Lung (tissue), 11 donors: ENCODE measurements at regions not wholly inside any gene's neighbourhood (a gene's known extent, or its start where the extent isn't known, plus 50 kb on each side); places are given as distances from the start of the nearest gene placed in this dataset.

Experiments
- ATAC-seq: fragments of 200-7000 bp; cut with Tn5 transposase; one replicate; pipeline ENCODE4 v1.9.1; 2020; ENCODE audit warnings: moderate number of reproducible peaks; ENCODE audit not compliant: insufficient read depth, low FRiP score
- DNase-seq, 3 donors: peaks; one replicate each; pipeline ENCODE4 v3.0.0-alpha.2; 2013 to 2017
- H3K27ac ChIP-seq, 2 donors: one replicate each; pipeline ENCODE4 v1.5.1; 2013; ENCODE audit warnings: mild to moderate bottlenecking in 2 of 2, moderate library complexity in 2 of 2, control low read depth in 1 of 2, inconsistent platforms in 1 of 2, low read depth in 1 of 2, low read length in 1 of 2
- H3K27me3 ChIP-seq, 3 donors: one replicate each; pipeline ENCODE4 v1.5.1; 2013; ENCODE audit warnings: low read length in 2 of 3; ENCODE audit not compliant: control insufficient read depth in 3 of 3, insufficient read depth in 3 of 3
- H3K36me3 ChIP-seq, 4 donors: one replicate each; pipeline ENCODE4 v1.5.1; 2013; ENCODE audit warnings: low read length in 4 of 4, mild to moderate bottlenecking in 1 of 4, moderate library complexity in 1 of 4; ENCODE audit not compliant: control insufficient read depth in 4 of 4, insufficient read depth in 4 of 4
- H3K4me1 ChIP-seq, 5 donors: one replicate each; pipeline ENCODE4 v1.5.1; 2013; ENCODE audit warnings: low read length in 5 of 5, mild to moderate bottlenecking in 2 of 5, moderate library complexity in 1 of 5; ENCODE audit not compliant: control insufficient read depth in 5 of 5, insufficient read depth in 5 of 5
- H3K4me3 ChIP-seq: one replicate; pipeline ENCODE4 v1.5.1; 2013; ENCODE audit warnings: mild to moderate bottlenecking, control low read depth, moderate library complexity
- H3K9ac ChIP-seq, 2 donors: one replicate each; pipeline ENCODE4 v1.5.1; 2013; ENCODE audit warnings: low read length in 2 of 2, control low read depth in 1 of 2; ENCODE audit not compliant: insufficient read depth in 1 of 2
- H3K9me3 ChIP-seq, 4 donors: one replicate each; pipeline ENCODE4 v1.5.1; 2013; ENCODE audit warnings: low read length in 3 of 4, mild to moderate bottlenecking in 1 of 4, moderate library complexity in 1 of 4; ENCODE audit not compliant: control insufficient read depth in 4 of 4, insufficient read depth in 3 of 4
- CTCF ChIP-seq: IDR thresholded peaks from 2 replicates; pipeline ENCODE4 v1.5.1; 2012; ENCODE audit warnings: mild to moderate bottlenecking; ENCODE audit errors: control extremely low read depth, extremely low read depth
- WGBS, 2 donors: extraction: QIAGEN DNeasy Blood & Tissue Kit; methylation state at CpG; one replicate each; pipeline ENCODE4 v1.1.7; 2013; 5-methylcytosine and 5-hydroxymethylcytosine counted together
- donor health status: control.
- donor health status: control.
- donor health status: Bipolar disorder and iron deficiency.
- donor health status: healthy.
- donor health status: DM: yes; HTN: yes; CAD: no.

DNA sequence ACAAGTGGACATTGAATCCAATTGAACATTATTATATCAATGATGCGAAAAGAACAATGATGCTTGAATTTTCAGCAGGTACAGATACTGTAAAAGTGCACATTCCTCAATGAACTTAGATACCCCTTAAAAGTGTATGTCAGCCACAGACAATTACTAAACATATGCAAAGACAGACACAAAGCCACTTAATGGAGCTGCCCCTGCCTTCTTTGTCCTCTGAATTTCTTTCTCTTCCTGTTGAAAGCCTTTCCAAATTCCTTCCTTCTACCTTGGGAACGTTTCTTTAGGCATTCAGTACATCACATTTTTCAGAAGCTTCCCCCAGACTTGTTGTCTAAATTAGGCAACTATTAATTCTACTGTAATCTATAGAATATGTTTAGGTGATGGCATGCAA, 706.8 kb upstream of the MBL2 start:
- DNase-seq = no peak
- no peaks in the 10 kb centered on the region for H3K36me3 ChIP-seq
- H3K27me3 ChIP-seq = no peaks in the 10 kb centered on the region
- no peak overlapping the region for H3K27ac ChIP-seq
- no peak overlapping the region for H3K9ac ChIP-seq
- ATAC-seq = no peak
- no peak overlapping the region for H3K4me3 ChIP-seq
- WGBS, 2 donors = 55 to 71% methylated on average over 2 of the region's 2 CpGs
- H3K9me3 ChIP-seq = no peaks in the 10 kb centered on the region
- H3K4me1 ChIP-seq = no peaks in the 10 kb centered on the region
- no peak for TF ChIP-seq CTCF

- no peak overlapping the region for H3K27ac ChIP-seq
- ATAC-seq (no peak), DNase-seq (no peak)
- no peaks in the 10 kb centered on the region for H3K9me3 ChIP-seq
- H3K27me3 ChIP-seq = no peaks in the 10 kb centered on the region
- H3K36me3 ChIP-seq = no peaks in the 10 kb centered on the region
- TF ChIP-seq CTCF = no peak
- H3K9ac ChIP-seq = no peak overlapping the region
- H3K4me3 ChIP-seq = no peak overlapping the region
- 62 to 88% methylated on average over 1 of the region's 1 CpG for WGBS, 2 donors
- no peaks in the 10 kb centered on the region for H3K4me1 ChIP-seq
Observed at GRCh38 chr10:53477313-53477675, 704.7 kb upstream of the MBL2 start.

- Histone ChIP-seq H3K4me3 (no peak overlapping the region), H3K36me3 (no peaks in the 10 kb centered on the region), H3K9ac (no peak overlapping the region), H3K4me1 (no peaks in the 10 kb centered on the region), H3K27ac (no peak overlapping the region), H3K27me3 (no peaks in the 10 kb centered on the region), H3K9me3 (no peaks in the 10 kb centered on the region)
- ATAC-seq (no peak), DNase-seq (no peak)
- 73 to 77% methylated on average over 3 of the region's 3 CpGs for WGBS, 2 donors
- no peak for TF ChIP-seq CTCF
Observed at GRCh38 chr10:53476650-53477312, 704.2 kb upstream of the MBL2 start.

DNA sequence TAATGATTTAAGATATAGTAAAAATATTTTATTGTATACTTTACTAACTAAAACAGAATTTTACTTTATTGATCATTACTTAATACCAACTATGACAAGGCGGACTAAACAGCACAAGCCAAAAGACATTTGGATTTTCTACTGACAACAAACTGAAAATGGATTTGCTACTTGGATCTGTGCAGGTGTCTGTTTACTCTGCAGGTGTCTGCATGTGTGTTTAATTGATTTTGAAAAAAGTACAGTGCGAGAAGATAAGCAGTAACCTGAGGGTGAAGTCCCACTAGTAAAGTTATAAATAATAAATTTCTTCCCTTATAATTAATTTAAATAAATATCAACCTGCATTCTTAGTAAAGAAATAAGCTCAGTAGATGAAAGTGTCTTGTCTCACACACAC, 696.8 kb upstream of the MBL2 start:
- no peak overlapping the region for H3K27ac ChIP-seq
- no peaks in the 10 kb centered on the region for H3K27me3 ChIP-seq
- ATAC-seq = no peak
- H3K36me3 ChIP-seq = no peaks in the 10 kb centered on the region
- WGBS, 2 donors = 90 to 94% methylated on average over 2 of the region's 2 CpGs
- no peak overlapping the region for H3K9ac ChIP-seq
- no peak for TF ChIP-seq CTCF
- H3K9me3 ChIP-seq = no peaks in the 10 kb centered on the region
- peaks cover 0 to under 1% (median 0%) of the 10 kb centered on the region in 5 donors for H3K4me1 ChIP-seq
- H3K4me3 ChIP-seq = no peak overlapping the region
- DNase-seq = no peak
